Effector CD4-positive, alpha-beta T cell (primary cell): ENCODE measurements at regions not wholly inside any gene's neighbourhood (a gene's known extent, or its start where the extent isn't known, plus 50 kb on each side); places are given as distances from the start of the nearest gene placed in this dataset.
"Not testable (repeated sequence)": the region's sequence is repeated elsewhere in the genome, so short reads cannot be mapped to it uniquely, and the experiment has no call there.

ENCODE experiments used
- DNase-seq: peaks from one replicate; pipeline ENCODE4 v3.0.0-alpha.2; 2020

DNA sequence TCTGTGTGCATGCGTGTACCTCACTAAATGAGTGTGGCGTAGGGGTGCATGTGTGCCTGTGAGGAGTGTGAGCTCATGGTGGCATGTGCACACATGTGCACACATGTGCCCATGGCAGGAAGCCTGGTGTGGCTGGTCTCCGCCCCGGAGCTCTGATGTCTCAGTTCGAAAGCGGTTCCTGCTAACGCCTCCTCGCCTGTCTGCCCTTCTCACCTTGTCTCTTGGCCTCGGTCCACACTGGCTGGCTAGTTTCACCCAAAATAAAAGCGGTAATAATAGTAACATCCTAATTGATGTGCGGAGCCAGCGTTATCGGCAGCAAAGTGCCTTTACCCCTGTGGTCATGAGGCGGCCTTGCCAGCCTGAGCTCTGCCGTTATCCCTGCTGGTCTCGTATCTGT is 1190.4 kb downstream of the BRD1 start:
- DNase-seq, result no peak

DNA sequence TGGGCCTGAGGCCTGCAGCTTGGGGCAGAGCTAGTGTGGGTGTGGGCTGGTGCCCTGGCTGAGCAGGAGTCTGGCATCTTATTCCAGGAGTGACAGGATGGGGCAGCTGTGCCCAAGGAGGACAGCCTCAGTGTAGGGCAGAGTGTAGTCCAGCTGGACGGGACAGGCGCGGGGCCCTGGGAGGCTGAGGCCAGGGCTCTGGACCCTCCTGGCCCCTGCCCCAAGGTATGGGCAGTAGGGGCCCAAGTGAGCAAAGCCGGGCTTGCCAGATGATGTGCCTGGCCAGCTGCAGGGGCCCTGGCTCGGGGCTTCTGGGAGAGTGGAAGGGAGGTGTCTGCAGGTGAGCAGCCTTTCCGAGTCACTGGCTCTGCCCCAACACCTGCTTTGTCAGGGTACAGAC is 1190.9 kb downstream of the BRD1 start:
- no peak for DNase-seq

DNA sequence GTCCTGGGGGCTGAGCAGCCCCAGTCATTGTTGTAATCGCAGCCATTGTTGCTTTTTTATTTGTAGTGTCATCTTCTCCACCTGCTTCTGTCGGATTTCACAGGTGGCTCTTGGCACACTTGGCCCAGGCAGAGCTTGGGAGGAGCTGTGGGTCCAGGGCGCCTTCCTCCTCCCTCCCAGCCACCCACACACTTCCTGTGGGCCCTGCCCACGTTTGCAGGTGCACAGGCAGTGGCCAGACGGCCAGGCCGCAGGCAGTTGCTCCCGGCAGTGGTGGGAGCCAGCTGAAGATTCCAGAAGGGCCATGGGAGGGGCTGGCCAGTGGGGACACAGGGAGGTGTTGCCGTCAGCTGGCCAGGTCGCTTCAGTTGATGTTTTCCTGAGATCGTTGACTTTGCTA is 1191.9 kb downstream of the BRD1 start:
- DNase-seq, result no peak

DNA sequence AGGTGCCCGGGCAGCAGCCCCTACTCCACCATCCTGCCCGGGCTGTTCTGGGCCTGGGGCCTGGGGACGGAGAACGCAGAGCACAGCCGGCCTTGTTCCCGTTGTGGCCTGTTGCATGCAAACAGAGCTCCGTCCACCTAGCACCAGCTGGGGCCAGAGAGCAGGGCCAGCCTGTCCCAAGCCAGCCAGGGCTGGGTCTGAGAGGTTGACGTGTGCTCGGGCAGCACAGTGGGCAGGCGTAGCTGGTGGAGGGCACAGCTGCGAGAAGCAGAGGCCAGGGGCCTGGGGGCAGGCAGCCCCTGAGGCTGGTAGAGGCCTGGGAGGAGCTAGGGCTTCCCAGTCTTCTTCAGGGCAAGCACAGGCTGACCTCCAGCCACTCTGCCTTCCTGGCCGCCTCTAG is 1192.6 kb downstream of the BRD1 start:
- no peak for DNase-seq

DNA sequence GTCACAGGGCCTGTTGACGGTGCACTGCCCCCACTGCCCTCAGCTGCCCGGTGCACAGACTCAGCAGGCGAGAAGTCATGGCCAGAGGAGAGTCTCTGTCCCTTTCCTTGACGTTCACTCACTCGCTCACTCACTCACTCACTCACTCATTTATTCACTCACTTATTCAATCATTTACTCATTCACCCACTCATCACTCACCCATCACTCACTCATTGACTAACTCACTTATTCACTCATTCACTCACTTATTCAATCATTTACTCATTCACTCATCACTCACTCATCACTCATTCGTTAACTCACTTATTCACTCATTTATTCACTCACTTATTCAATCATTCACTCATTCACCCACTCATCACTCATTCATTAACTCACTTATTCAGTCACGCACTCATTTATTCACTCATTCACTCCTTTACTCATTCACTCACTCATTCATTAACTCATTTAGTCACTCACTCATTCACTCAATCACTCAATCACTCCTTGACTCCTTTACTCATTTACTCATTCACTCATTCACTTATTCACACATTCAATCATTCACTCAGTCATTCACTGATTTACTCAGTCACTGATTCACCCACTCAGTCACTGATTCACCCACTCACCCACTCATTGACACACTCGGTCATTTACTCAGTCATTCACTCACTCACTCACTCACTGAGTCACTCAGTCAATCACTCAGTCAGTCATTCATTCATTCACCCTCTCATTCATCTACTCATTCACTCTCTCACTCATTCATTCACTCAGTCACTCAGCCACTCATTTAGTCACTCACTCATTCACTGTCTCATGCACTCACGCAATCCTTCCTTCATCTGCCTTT is 1193.5 kb downstream of the BRD1 start:
- no peak for DNase-seq

DNA sequence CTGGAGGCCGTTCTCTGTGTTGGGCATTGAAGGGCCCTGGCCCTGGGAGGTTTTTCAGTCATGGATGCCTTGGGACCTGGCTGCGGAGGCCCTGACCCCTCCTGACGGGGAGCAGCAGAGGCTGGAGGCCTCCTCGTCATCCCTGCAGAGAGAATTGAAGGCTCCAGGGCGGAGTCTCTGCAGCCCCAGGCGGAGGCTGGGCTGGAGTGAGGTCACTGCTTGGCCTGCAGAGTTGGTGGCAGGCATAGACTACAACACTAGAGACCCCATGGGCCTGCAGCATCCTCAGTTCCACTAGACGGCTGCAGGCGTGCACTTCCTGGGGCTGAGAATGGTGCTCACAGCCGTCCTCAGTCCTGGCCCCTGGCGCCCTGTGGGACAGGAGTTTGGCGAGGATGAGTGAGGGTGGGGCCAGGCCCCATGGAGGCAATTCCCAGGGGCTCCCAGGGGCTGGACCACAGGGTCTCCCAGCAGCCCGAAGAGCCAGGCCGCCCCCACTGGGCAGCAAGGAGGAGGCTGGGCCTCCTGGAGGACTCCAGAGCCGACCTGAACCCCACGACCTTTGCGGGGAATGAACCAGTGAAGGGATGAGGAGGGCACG is 1194.9 kb downstream of the BRD1 start:
- DNase-seq, result no peak

DNA sequence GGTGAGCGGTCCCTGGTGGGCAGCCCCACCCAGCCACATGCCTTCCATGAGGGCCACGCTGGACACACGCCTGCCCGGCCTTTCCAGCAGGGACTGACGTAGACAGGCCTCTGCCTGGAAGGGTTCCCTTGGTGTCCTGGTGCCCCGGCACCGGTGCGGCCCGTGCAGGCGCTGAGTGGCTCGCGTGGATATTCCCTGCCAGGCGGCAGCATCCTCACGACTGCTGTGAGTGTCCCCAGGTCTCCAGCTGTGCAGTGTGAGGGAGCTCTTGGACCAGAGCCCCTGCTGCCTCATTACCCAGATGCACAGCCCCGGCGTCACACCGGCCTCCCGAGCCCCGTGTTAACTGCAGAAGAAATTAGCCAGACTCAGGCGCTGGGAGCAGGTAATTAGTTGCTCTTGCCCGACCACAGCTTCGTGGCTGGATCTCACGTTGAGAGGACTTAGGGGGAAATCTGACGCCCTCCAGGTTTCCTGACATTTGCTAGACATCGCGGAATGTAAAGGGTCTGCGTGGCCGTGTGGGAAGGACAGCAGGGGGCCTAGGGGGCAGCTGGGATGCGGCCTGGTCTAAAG is 1196.3 kb downstream of the BRD1 start:
- no peak for DNase-seq

DNA sequence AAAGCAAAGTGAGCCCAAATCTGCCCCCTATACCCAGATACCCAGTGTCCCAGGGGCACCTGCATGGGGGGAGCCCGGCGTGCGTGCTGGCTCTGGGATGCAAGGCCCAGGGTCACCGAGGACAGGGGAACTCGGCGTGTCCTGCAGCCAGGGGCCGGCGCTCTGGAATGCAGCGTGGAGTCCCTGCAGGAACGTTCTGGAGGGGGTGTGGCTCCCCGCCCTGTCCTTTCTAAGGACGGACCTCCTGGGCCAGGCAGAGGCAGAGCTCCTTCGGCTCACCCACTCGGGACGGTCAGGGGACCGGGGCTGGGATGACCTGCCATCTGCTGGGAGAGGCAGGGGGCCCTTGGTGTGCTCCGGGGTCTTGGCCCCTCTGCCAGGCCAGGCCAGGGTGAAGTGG is 1196.8 kb downstream of the BRD1 start:
- DNase-seq, result no peak

DNA sequence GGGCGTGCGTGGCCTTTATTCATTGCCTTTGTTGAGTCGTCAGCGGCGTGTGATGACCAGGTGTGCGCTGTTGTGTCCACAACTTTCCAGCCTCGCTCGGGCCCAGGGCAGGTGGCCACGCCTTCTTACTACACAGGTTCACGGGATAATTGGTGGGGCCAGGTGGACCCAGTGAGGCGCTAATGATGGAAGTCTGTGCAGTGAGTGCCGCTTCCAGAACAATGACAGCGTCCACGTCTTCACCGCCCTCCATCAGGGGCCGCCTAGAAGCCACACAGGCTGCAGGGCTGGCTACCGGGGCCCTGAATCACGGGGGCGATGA is 1197.3 kb downstream of the BRD1 start:
- no peak for DNase-seq

DNA sequence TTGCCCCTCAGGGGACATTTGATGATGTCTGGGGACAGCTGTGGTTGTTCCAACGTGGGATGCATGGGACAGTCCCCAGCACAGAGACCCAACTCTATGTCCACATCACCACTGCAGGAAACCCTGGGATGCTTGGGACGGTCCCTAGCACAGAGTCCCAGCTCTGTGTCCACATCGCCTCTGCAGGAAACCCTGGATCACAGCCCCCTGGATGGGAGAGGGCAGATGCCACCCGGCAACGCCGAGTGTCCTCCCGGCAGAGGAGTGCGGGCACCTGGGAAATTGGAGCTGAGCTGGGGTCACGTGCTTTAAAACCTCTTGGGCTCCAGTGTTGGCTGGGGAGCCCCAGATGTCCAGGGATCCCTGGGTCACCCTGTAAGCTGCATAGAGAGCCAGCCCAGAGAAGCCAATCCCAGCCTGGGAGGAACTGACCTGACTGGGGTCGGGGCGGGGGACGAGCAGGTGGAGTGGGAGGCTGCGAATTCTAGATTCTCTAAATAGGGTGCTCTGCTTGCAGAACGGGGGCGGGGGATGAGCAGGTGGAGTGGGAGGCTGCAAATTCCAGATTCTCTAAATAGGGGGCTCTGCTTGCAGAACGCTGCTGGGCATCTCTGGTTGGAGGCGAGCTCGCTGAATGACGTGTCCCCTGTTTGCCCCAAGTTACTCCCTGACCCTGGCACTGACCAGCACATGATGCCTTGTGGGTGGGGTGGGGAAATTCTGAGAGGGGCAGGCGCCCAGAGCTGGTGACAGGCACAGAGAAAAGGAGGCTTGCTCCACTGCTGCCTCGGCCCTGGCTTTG is 1197.8 kb downstream of the BRD1 start:
- DNase-seq, result no peak

DNA sequence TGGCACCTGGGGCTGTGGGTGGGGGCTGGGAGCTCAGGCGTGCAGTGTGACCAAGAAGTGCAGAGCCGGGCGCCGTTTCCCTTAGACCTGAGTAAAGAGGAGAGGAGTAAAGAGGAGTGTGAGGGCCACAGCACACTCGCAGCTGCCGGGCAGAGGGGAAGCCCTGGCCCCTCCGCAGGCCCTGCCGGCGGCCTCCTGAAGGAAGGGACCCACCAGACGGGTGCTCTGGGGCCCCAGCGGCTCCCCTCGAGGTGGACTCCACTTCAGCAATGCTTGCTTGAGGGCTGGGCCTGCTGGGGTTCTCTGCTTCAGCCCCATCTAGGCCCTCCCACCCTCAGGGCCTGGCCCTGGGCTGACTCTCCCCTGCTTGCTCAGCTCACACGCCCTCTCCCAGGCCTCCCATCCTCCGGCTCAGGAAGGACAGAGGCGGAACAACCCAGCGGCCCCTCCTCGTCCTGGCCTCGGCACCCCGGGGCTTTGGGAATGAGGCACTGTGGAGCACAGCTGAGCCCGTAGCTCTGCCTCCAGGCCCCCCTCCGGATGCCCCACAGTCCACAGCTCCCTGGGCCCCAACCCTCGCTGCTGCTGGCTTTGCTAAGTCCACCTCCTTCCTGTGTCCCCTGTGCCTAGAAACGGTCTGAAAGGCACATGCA is 1198.7 kb downstream of the BRD1 start:
- DNase-seq, result no peak

DNA sequence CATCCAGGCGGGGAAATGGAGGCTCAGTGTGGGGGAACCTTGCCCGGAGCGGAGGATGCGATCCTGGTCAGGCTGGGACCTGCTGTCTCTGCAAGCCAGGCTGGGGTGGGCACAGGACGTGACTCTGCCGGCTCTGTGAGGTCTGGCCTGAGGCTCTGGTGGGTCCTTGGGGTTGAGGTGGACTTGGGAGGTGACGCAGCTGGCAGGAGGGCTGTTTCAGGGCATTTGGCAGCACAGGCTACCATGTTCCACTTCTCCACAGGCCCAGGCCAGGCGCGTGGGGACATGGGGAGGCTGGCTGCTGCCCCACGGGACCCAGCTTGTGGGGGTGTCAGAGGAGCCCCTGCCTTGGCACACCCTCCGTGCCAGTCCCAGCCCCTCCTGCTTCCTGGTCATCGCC is 1199.7 kb downstream of the BRD1 start:
- no peak for DNase-seq

DNA sequence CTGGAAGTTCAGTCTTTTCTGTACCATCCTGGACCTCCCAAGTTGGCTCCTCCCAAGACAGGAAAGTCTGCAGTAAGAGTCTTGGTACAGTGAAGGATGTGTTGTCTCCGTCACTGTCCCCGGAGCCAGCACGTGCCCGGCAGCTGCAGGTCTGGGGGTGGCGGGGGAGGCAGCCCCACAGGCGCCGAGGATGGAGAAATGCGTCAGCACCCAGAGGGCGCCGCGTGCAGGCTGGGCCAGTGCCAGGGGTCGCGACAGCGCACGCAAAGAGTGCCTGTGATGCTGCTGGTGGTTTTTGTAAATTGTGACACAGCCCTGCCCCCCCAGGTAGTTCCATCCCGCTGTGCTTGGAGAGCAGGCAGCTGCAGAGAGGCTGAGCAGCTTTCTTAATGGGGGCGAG is 1200.5 kb downstream of the BRD1 start:
- no peak for DNase-seq

DNA sequence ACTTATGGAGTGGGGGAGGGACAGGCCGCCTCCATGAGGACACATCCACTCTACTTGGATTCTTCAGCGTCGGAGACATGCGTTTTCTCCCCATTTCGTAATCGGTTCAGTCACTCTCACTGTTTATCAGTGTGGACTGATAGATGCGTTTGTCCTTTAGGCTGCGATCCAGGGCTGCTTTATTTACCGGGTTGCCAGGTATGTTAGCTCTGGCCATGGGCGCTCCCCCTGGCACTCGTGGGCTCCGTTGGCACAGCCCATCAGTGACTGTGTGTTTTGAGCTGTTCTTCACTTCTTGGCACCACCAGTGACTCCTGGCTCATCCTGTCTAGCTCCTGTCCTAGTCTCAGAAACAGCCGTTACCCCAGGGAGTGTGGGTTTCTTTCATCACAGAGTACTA is 1203.3 kb downstream of the BRD1 start:
- DNase-seq, result no peak

DNA sequence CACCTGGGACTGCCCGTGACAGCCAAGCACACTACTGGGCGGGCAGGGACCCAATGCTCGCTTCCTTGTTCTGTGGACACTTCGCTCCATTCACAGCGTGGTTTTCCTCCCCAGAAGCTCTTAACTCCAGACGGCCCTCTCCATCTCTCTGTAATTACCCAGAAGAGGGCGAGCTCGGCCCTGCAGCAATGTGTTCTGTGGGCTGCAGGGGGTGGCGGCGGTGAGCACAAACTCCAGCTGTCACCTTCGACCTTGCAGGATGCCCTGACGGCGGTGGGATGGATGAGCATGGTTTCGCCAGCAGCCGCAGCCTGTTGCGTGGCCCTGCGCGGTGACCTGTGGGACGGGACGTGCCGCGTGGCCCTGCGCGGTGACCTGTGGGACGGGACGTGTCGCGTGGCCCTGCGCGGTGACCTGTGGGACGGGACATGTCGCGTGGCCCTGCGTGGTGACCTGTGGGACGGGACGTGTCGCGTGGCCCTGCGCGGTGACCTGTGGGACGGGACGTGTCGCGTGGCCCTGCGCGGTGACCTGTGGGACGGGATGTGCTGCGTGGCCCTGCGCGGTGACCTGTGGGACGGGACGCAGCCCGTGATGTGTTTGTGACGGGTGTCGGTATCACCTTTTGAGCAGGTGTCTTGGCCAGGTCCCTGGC is 1204.7 kb downstream of the BRD1 start:
- no peak for DNase-seq

DNA sequence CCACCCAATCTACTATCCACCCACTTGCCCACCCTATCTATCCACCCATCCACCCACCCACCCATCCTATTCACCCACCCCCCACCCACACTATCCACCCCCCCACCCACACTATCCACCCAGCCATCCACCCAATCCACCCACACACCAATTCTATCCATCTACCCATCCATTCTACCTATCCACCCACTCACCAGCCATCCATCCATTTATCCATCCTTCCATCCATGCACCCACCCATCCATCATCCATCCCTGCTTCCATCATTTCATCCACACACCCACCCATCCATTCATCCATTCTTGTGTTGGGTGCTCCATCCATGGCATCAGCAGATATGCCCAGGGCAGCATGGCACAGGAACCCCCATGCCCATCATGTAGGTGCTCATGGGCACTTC is 1206.6 kb downstream of the BRD1 start:
- no peak for DNase-seq

DNA sequence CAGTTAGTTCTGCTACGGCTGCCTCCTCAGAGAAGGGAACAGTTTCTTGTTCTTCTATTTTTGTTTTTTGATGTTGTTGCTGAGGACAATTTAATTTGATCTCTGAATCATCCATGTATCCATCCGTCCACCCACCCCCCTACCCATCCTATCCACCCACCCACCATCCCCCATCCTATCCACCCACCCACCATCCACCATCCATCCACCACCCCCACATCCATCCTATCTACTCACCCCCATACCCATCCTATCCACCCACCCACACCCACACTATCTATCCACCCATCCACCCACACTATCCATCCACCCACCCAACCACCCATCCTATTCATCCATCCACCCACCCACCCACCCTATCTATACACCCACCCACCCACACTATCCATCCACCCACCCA is 1207.2 kb downstream of the BRD1 start:
- not testable (repeated sequence) for DNase-seq

DNA sequence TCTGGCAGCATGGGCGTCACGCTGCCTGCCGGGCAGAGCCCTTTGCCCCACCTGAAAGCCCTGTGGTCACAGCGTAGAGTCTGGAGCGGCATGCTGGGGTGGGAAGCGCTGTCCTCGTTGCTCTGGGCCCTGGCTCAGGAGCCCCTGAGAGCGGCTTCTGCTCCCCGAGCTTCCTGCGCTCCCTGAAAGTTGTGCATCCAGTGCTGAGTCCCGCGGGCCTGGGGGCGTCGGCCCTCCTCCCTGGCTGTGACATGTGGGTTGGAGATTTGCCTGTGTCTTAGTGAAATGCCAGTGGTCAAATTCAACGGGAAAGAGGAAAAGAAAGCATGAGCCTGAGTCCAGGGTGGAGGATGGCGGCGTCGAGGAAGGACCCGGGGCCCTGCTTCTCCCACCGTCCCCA is 1208.0 kb downstream of the BRD1 start:
- DNase-seq, result no peak

DNA sequence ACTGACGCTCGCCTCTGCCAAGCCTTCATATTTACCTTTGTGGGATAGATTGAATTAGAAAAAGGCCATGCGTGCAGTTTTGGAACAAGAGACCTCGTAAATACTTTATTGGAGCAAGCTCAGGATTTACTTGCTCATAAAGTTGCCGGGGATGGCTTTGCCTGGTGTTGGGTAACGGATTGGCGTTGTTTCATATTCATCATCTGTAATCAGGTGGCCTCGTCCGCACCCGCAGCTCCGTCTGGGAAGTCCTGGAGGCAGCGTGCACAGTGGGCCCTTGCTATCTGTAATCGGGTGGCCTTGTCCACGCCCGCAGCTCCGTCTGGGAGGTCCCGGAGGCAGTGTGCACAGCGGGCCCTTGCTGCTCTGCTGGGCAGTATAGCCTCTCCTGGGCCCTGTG is 1209.3 kb downstream of the BRD1 start:
- no peak for DNase-seq

DNA sequence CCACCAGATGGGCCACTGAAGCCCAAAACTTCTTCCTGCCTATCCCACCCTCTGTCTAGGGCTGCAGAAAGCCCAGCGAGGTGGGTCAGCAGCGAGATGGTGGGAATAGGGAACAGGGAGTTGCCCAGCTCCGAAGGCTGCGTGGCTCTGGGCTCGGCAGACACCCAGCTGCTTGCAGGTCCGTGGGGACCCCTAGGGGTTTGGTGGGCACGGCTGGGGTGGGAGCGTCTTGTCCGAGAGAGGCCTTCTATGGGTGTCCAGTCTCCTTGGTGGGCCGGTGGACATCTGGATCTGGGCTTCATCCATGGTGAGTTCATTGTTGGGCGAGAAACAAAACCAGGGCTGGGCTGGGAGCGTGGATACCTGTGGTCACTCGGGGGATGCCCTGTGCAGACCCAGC is 1211.0 kb downstream of the BRD1 start:
- no peak for DNase-seq

DNA sequence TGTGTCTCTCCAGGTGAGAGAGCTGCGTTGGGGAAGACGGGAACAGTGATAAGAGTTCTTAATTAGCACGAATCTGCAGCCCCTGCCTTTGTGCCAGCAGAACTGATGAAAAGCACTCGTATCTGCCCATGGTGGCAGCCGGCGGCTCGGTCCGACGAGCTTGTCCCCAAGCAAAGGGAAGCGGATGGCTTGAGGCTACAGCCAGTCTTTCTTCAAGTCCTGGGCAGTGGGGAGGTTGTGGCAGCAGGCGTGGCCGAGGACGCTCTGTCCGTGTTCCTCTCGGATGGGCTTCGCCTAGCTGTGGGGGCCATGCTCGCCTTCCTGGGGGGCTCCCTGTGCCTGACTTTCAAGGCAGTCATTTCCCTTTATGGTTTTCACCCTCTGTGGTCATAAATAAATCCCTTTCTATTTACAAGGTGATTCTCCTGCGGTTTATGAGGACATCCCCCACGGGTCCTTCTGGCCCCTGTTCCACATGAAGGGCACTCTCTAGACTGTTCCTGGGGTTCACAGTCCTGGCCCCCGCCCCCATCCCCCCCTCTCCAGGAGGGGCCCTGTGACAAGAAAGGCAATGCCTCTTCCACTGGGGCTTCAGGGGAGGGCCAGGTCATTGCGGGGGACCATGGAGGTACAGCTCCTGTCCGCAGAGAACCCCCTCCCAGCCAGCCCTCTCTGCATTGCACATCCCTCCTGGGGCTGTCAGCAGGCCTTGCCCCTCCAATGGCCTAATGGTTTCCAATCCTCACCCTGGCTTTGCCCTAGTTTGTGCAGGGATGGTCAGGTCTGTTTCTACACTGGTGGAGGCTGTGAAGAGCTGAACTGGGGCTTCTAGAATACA is 1212.3 kb downstream of the BRD1 start:
- no peak for DNase-seq
